ENCODE measurements at regions not wholly inside any gene's neighbourhood (a gene's known extent, or its start where the extent isn't known, plus 50 kb on each side); places are given as distances from the start of the nearest gene placed in this dataset.

- 88 to 94% (median 92%) methylated on average over 1 of the region's 1 CpG for WGBS, 4 donors
- no peaks in the 10 kb centered on the region for H3K27me3 ChIP-seq
- ATAC-seq (no peak), DNase-seq (no peak)
- H3K9me3 ChIP-seq = peaks cover 0 to 3% (median 0%) of the 10 kb centered on the region in 12 donors
- no peak overlapping the region for H3K4me3 ChIP-seq
- no peaks in the 10 kb centered on the region for H3K4me1 ChIP-seq
- no peak for TF ChIP-seq POLR2A (IDR thresholded peaks at IDR 0.05)
- TF ChIP-seq CTCF (IDR thresholded peaks at IDR 0.05) = no peak
- H3K36me3 ChIP-seq = no peaks in the 10 kb centered on the region
- no peak overlapping the region for H3K27ac ChIP-seq
- intact Hi-C loops (cut with DNase I) = no loop called here
Measured at GRCh38 chr3:178421069-178421468, 115.2 kb upstream of the KCNMB2 start.

- no peaks in the 10 kb centered on the region for H3K4me1 ChIP-seq
- no peak overlapping the region for H3K27ac ChIP-seq
- no peak for TF ChIP-seq POLR2A (IDR thresholded peaks at IDR 0.05)
- H3K9me3 ChIP-seq = peaks cover 0 to 3% (median 0%) of the 10 kb centered on the region in 12 donors
- H3K4me3 ChIP-seq = no peak overlapping the region
- H3K27me3 ChIP-seq = no peaks in the 10 kb centered on the region
- intact Hi-C loops (cut with DNase I) = no loop called here
- no peaks in the 10 kb centered on the region for H3K36me3 ChIP-seq
- DNase-seq = no peak
- no peak for ATAC-seq
Measured at GRCh38 chr3:178422406-178422805, 113.8 kb upstream of the KCNMB2 start.

GRCh38 chr3:178428037-178428436 lies 108.2 kb upstream of the KCNMB2 start:
- intact Hi-C loops (cut with DNase I) = no loop called here
- DNase-seq = no peak
- Histone ChIP-seq H3K4me1 (no peaks in the 10 kb centered on the region), H3K36me3 (no peaks in the 10 kb centered on the region), H3K27ac (no peak overlapping the region), H3K27me3 (no peaks in the 10 kb centered on the region), H3K9me3 (peaks cover 0 to 3% (median 0%) of the 10 kb centered on the region in 12 donors), H3K4me3 (no peak overlapping the region)
- no peak for ATAC-seq
- no peak for TF ChIP-seq CTCF (IDR thresholded peaks at IDR 0.05)
- no peak for TF ChIP-seq POLR2A (IDR thresholded peaks at IDR 0.05)

GRCh38 chr3:178434206-178434805 lies 101.9 kb upstream of the KCNMB2 start:
- Histone ChIP-seq H3K27me3 (no peaks in the 10 kb centered on the region), H3K9me3 (no peaks in the 10 kb centered on the region), H3K4me1 (peaks cover 0 to 9% (median 1%) of the 10 kb centered on the region in 12 donors), H3K27ac (no peak overlapping the region), H3K4me3 (no peak overlapping the region), H3K36me3 (no peaks in the 10 kb centered on the region)
- ATAC-seq (peak in 1 of 4 donors; percentile 32), DNase-seq (no peak)
- TF ChIP-seq CTCF (IDR thresholded peaks at IDR 0.05) = peak in 9 of 12 donors; percentile 14 to 47 (median 29)
- TF ChIP-seq POLR2A (IDR thresholded peaks at IDR 0.05) = no peak
- WGBS, 4 donors = 17 to 33% (median 27%) methylated on average over 5 of the region's 5 CpGs
- intact Hi-C loops (cut with DNase I) = loop anchor here in 3 of 10 donors (1.0 to 5.0 kb wide), 4 partner anchors 513 to 533 kb away; no protein-coding TSS in a partner anchor

- Histone ChIP-seq H3K9me3 (no peaks in the 10 kb centered on the region), H3K27me3 (no peaks in the 10 kb centered on the region), H3K36me3 (no peaks in the 10 kb centered on the region), H3K27ac (no peak overlapping the region), H3K4me3 (no peak overlapping the region), H3K4me1 (peaks cover 0 to 9% (median 1%) of the 10 kb centered on the region in 12 donors)
- WGBS, 4 donors = 96 to 98% (median 97%) methylated on average over 5 of the region's 5 CpGs
- intact Hi-C loops (cut with DNase I) = loop anchor here in 8 of 10 donors (2.0 to 5.0 kb wide), 4 partner anchors 512 to 532 kb away; no protein-coding TSS in a partner anchor
- no peak for TF ChIP-seq POLR2A (IDR thresholded peaks at IDR 0.05)
- TF ChIP-seq CTCF (IDR thresholded peaks at IDR 0.05) = no peak
- ATAC-seq = no peak
- no peak for DNase-seq
Measured at GRCh38 chr3:178435575-178435974, 100.7 kb upstream of the KCNMB2 start.

Data from heart left ventricle (tissue), 16 donors.